Prostate gland (tissue), 2 donors: ENCODE measurements at regions not wholly inside any gene's neighbourhood (a gene's known extent, or its start where the extent isn't known, plus 50 kb on each side); places are given as distances from the start of the nearest gene placed in this dataset.

Experiments
- POLR2A ChIP-seq: fragments of 450-650 bp; IDR thresholded peaks from one replicate; pipeline ENCODE4 v1.6.1; 2016; ENCODE audit warnings: antibody characterized with exemption, mild to moderate bottlenecking
- POLR2AphosphoS5 ChIP-seq: sonication (generic); formaldehyde crosslinking; IDR thresholded peaks from one replicate; pipeline ENCODE4 v1.6.1; 2017; ENCODE audit warnings: antibody characterized with exemption
- TF ChIP-seq, protein P1 (sequence below), 4 experiments: fragments of 200-600 bp in 2 of 4; fragments of 450-650 bp in 2 of 4; sonication (generic) in 2 of 4; IDR thresholded peaks; 1 replicate in 3 of 4; 2 replicates in 1 of 4; pipeline ENCODE4 v1.5.1; 2016 to 2019; ENCODE audit warnings: antibody characterized with exemption in 4 of 4, mild to moderate bottlenecking in 2 of 4, moderate library complexity in 2 of 4

DNA sequence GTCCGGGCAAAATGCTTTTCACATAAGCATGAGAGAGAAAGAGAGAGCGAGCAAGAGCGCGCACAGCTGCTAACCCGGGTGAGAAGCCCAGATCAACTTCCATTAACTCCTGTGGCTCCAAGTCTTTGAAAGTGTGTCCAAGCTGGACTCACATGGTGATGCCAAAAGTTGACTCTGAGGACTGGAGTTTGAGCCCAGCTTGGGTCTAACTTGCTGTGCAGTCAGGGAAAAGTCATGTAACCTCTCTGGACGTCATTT, 357.2 kb upstream of the SULF2 start:
- TF ChIP-seq, protein P1, sequence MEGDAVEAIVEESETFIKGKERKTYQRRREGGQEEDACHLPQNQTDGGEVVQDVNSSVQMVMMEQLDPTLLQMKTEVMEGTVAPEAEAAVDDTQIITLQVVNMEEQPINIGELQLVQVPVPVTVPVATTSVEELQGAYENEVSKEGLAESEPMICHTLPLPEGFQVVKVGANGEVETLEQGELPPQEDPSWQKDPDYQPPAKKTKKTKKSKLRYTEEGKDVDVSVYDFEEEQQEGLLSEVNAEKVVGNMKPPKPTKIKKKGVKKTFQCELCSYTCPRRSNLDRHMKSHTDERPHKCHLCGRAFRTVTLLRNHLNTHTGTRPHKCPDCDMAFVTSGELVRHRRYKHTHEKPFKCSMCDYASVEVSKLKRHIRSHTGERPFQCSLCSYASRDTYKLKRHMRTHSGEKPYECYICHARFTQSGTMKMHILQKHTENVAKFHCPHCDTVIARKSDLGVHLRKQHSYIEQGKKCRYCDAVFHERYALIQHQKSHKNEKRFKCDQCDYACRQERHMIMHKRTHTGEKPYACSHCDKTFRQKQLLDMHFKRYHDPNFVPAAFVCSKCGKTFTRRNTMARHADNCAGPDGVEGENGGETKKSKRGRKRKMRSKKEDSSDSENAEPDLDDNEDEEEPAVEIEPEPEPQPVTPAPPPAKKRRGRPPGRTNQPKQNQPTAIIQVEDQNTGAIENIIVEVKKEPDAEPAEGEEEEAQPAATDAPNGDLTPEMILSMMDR (IDR thresholded peaks at IDR 0.05), result no peak
- no peak for TF ChIP-seq POLR2AphosphoS5
- TF ChIP-seq POLR2A, result no peak
